ENCODE measurements at regions not wholly inside any gene's neighbourhood (a gene's known extent, or its start where the extent isn't known, plus 50 kb on each side); places are given as distances from the start of the nearest gene placed in this dataset.

DNA sequence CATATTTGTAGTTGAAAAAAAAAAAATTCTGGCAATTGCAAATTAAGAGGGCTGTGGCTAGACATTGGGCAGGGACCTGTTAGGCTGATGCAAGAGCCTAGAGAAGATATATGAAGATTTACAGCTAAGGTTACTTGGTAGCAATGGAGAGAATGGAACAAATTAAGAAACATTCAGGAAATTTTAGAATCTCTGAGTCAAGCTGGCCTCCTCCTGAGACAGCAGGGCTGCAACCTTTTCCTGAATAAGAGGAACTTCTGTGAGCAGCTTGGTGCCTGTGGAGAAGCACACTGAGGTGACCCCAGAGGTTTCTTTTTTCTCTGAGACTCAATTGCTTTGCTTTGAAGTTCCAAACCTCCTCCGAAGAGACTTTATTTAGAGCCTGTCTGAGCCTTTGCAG, 118.6 kb upstream of the LRATD1 start:
- Histone ChIP-seq H3K9me3 (ENCODE audit: severe bottlenecking) (no peaks in the 10 kb centered on the region), H3K36me3 (ENCODE audit: low read depth) (no peaks in the 10 kb centered on the region), H3K27ac (ENCODE audit: poor library complexity, severe bottlenecking) (no peak overlapping the region), H3K4me3 (ENCODE audit: severe bottlenecking) (no peak overlapping the region), H3K4me1 (ENCODE audit: insufficient read depth, poor library complexity, severe bottlenecking) (peaks cover 24% of the 10 kb centered on the region), H3K27me3 (ENCODE audit: insufficient read depth, poor library complexity, severe bottlenecking) (no peaks in the 10 kb centered on the region)
- no peak for ATAC-seq (ENCODE audit: low read depth)
- TF ChIP-seq, protein P1, sequence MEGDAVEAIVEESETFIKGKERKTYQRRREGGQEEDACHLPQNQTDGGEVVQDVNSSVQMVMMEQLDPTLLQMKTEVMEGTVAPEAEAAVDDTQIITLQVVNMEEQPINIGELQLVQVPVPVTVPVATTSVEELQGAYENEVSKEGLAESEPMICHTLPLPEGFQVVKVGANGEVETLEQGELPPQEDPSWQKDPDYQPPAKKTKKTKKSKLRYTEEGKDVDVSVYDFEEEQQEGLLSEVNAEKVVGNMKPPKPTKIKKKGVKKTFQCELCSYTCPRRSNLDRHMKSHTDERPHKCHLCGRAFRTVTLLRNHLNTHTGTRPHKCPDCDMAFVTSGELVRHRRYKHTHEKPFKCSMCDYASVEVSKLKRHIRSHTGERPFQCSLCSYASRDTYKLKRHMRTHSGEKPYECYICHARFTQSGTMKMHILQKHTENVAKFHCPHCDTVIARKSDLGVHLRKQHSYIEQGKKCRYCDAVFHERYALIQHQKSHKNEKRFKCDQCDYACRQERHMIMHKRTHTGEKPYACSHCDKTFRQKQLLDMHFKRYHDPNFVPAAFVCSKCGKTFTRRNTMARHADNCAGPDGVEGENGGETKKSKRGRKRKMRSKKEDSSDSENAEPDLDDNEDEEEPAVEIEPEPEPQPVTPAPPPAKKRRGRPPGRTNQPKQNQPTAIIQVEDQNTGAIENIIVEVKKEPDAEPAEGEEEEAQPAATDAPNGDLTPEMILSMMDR (IDR thresholded peaks at IDR 0.05; ENCODE audit: poor library complexity, severe bottlenecking), result no peak
- DNase-seq (ENCODE audit: low spot score), result no peak

DNA sequence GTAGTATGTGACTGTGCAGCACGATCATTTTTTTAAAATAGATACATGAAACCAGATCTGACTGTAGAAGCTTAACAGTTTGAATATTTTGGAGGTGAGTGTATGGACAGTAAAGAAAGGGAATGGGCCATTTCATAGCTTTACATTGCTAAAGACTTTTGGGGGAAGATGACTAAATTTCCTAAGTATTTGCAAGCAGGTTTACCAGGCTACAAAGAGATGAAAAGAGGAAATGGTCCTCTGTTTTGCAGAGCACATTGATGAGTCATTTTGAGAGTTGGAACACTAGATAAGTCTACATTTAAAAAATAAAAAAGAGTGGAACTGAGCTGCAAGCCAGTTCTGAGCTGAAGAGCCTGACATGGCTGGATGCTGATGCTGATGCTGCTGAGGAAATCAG, 115.7 kb upstream of the LRATD1 start:
- Histone ChIP-seq H3K4me1 (ENCODE audit: insufficient read depth, poor library complexity, severe bottlenecking) (peaks cover 31% of the 10 kb centered on the region), H3K36me3 (ENCODE audit: low read depth) (no peaks in the 10 kb centered on the region), H3K4me3 (ENCODE audit: severe bottlenecking) (no peak overlapping the region), H3K27me3 (ENCODE audit: insufficient read depth, poor library complexity, severe bottlenecking) (no peaks in the 10 kb centered on the region), H3K9me3 (ENCODE audit: severe bottlenecking) (no peaks in the 10 kb centered on the region), H3K27ac (ENCODE audit: poor library complexity, severe bottlenecking) (peak overlapping the region; percentile 91)
- TF ChIP-seq, protein P1 (IDR thresholded peaks at IDR 0.05; ENCODE audit: poor library complexity, severe bottlenecking), result no peak
- DNase-seq (ENCODE audit: low spot score), result no peak
- ATAC-seq (ENCODE audit: low read depth), result peak; percentile 98

DNA sequence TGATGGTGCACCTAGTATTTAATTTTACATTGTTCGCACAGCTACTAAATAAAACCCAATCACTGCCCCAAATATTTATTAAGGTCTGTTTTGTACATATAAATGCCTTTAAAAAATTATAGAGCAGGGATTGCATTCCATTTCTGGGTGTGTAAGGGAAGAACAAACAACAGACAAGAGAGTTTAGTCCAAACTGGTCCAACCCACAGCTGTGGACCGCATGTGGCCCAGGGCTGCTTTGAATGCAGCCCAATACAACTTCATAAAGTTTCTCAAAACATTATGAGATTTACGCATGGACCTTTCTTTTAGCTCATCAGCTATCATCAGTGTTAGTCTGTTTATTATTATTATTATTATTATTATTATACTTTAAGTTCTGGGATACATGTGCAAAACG, 114.8 kb upstream of the LRATD1 start:
- H3K9me3 ChIP-seq (ENCODE audit: severe bottlenecking), result no peaks in the 10 kb centered on the region
- no peak overlapping the region for H3K4me3 ChIP-seq (ENCODE audit: severe bottlenecking)
- H3K27me3 ChIP-seq (ENCODE audit: insufficient read depth, poor library complexity, severe bottlenecking), result no peaks in the 10 kb centered on the region
- H3K4me1 ChIP-seq (ENCODE audit: insufficient read depth, poor library complexity, severe bottlenecking), result peaks cover 31% of the 10 kb centered on the region
- DNase-seq (ENCODE audit: low spot score), result no peak
- no peaks in the 10 kb centered on the region for H3K36me3 ChIP-seq (ENCODE audit: low read depth)
- TF ChIP-seq, protein P1 (IDR thresholded peaks at IDR 0.05; ENCODE audit: poor library complexity, severe bottlenecking), result no peak
- H3K27ac ChIP-seq (ENCODE audit: poor library complexity, severe bottlenecking), result peak overlapping the region; percentile 91
- peak; percentile 37; the same call in 2 of the 3 replicates for ATAC-seq (ENCODE audit: low read depth)

DNA sequence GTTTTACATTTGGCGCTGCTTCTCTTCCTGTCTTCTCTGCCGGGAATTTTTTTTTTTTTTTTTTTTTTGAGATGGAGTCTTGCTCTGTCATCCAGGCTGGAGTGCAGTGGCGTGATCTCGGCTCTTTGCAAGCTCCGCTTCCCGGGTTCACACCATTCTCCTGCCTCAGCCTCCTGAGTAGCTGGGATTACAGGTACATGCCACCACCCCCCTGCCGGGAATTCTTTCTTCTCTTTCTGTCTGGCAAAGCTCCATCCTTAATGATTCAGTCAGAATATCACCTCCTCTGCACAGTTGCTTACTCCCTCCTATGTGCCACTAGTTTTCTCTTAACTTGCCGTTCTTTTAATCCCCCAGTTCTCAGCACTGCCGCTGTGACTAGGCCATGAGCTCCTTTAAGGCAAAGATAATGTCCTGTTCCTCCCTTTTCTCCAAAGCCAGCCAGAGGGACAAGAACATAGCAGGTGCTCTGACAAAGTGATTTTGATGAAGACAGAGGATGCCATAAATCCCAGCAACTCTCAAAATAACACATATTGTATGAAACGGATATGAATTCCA, 112.1 kb upstream of the LRATD1 start:
- Histone ChIP-seq H3K9me3 (ENCODE audit: severe bottlenecking) (no peaks in the 10 kb centered on the region), H3K27ac (ENCODE audit: poor library complexity, severe bottlenecking) (no peak overlapping the region), H3K27me3 (ENCODE audit: insufficient read depth, poor library complexity, severe bottlenecking) (no peaks in the 10 kb centered on the region), H3K4me1 (ENCODE audit: insufficient read depth, poor library complexity, severe bottlenecking) (peaks cover 52% of the 10 kb centered on the region), H3K36me3 (ENCODE audit: low read depth) (no peaks in the 10 kb centered on the region), H3K4me3 (ENCODE audit: severe bottlenecking) (no peak overlapping the region)
- TF ChIP-seq, protein P1 (IDR thresholded peaks at IDR 0.05; ENCODE audit: poor library complexity, severe bottlenecking), result no peak
- DNase-seq (ENCODE audit: low spot score), result no peak
- ATAC-seq (ENCODE audit: low read depth), result no peak

DNA sequence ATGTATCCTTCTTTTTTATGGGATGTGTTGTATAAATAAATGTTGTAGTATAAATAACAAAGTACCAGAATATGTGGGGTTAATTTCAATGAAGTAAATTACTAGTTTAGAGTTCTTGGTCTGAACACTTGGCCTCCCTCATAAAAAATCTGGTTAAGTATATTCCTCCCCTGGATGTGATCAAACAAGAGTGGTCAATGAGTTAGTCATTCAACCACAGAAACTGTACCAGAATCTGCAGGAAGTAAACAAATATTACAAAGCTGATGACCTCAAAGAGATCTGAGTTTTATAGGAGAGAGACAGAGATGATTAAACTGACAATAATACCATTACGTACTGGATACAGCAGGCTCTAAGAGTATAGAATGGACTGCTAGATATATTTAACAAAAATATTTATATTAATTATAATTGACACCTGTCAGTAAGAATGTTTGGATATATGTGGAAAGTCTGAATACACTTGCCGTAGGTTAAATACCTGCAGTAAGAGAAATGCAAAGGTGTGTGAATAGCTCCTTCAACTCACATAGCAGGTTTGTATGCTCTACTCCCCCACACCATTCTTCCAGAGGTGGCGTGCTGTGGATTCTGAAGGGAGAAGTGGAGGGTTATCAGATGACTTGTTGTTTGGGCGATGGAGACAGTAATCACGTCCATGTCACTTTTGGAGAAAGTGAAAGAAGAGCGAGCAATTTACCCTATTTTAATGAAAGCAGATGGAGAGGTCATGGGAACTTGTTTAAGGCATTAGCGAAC, 108.3 kb upstream of the LRATD1 start:
- ATAC-seq (ENCODE audit: low read depth), result peak; percentile 99
- DNase-seq (ENCODE audit: low spot score), result no peak
- H3K4me3 ChIP-seq (ENCODE audit: severe bottlenecking), result no peak overlapping the region

More for the DNA sequence above, 108.3 kb upstream of the LRATD1 start:
- Histone ChIP-seq H3K36me3 (ENCODE audit: low read depth) (no peaks in the 10 kb centered on the region), H3K27ac (ENCODE audit: poor library complexity, severe bottlenecking) (peak overlapping the region; percentile 29), H3K27me3 (ENCODE audit: insufficient read depth, poor library complexity, severe bottlenecking) (no peaks in the 10 kb centered on the region), H3K4me1 (ENCODE audit: insufficient read depth, poor library complexity, severe bottlenecking) (peaks cover 28% of the 10 kb centered on the region), H3K9me3 (ENCODE audit: severe bottlenecking) (no peaks in the 10 kb centered on the region)
- TF ChIP-seq, protein P1 (IDR thresholded peaks at IDR 0.05; ENCODE audit: poor library complexity, severe bottlenecking), result no peak

Measured in RWPE2 (cell line).